GM23248 (cell line): ENCODE measurements at regions not wholly inside any gene's neighbourhood (a gene's known extent, or its start where the extent isn't known, plus 50 kb on each side); places are given as distances from the start of the nearest gene placed in this dataset.

Experiments used
- DNase-seq: peaks from one replicate; pipeline ENCODE4 v3.0.0-alpha.2; 2015
- H2AFZ ChIP-seq: fragments of 200-600 bp; sonication (generic); 2 replicates; pipeline ENCODE4 v1.6.1; 2016; ENCODE audit warnings: antibody characterized with exemption
- H3F3A ChIP-seq: fragments of 200-600 bp; sonication (generic); 2 replicates; pipeline ENCODE4 v1.6.1; 2016; ENCODE audit warnings: mild to moderate bottlenecking, antibody characterized with exemption, mixed run types; ENCODE audit not compliant: insufficient read depth
- H3K27ac ChIP-seq: fragments of 200-600 bp; sonication (generic); 2 replicates; pipeline ENCODE4 v1.5.1; 2016; ENCODE audit warnings: mild to moderate bottlenecking
- H3K27me3 ChIP-seq: fragments of 200-600 bp; sonication (generic); replicated peaks from 2 replicates; pipeline ENCODE4 v1.6.1; 2016; ENCODE audit warnings: mild to moderate bottlenecking; ENCODE audit not compliant: insufficient read depth
- H3K36me3 ChIP-seq: fragments of 200-600 bp; sonication (generic); 2 replicates; pipeline ENCODE4 v1.6.1; 2016; ENCODE audit warnings: low read depth, mild to moderate bottlenecking
- H3K4me1 ChIP-seq: fragments of 200-600 bp; sonication (generic); 2 replicates; pipeline ENCODE4 v1.6.1; 2016; ENCODE audit warnings: mild to moderate bottlenecking; ENCODE audit not compliant: insufficient read depth
- H3K4me2 ChIP-seq: fragments of 200-600 bp; sonication (generic); one replicate; pipeline ENCODE4 v1.6.1; 2016; ENCODE audit warnings: mild to moderate bottlenecking; ENCODE audit not compliant: unreplicated experiment
- H3K4me3 ChIP-seq: fragments of 200-600 bp; sonication (generic); 2 replicates; pipeline ENCODE4 v1.5.1; 2016; ENCODE audit warnings: mild to moderate bottlenecking
- H3K79me2 ChIP-seq: fragments of 200-600 bp; sonication (generic); 2 replicates; pipeline ENCODE4 v1.6.1; 2016; ENCODE audit warnings: mild to moderate bottlenecking; ENCODE audit not compliant: insufficient read depth
- H3K9ac ChIP-seq: fragments of 200-600 bp; sonication (generic); 2 replicates; pipeline ENCODE4 v1.6.1; 2016; ENCODE audit warnings: mild to moderate bottlenecking
- H3K9me2 ChIP-seq: fragments of 200-600 bp; sonication (generic); 2 replicates; pipeline ENCODE4 v1.6.1; 2016; ENCODE audit warnings: mixed run types, mild to moderate bottlenecking, moderate library complexity; ENCODE audit not compliant: insufficient read depth
- H3K9me3 ChIP-seq: fragments of 200-600 bp; sonication (generic); one replicate; pipeline ENCODE4 v1.6.1; 2017; ENCODE audit warnings: low read depth
- H4K20me1 ChIP-seq: fragments of 200-600 bp; sonication (generic); 2 replicates; pipeline ENCODE4 v1.6.0; 2016; ENCODE audit not compliant: insufficient read depth
- EZH2 ChIP-seq: fragments of 200-600 bp; sonication (generic); IDR thresholded peaks from 2 replicates; pipeline ENCODE4 v1.6.1; 2018; ENCODE audit warnings: antibody characterized with exemption, mild to moderate bottlenecking; ENCODE audit not compliant: insufficient read depth, poor library complexity, severe bottlenecking
- EZH2phosphoT487 ChIP-seq: fragments of 200-600 bp; sonication (generic); IDR thresholded peaks from 2 replicates; pipeline ENCODE4 v1.6.1; 2018; ENCODE audit warnings: antibody characterized with exemption, moderate library complexity, mild to moderate bottlenecking, low read depth; ENCODE audit not compliant: insufficient read depth
- WGBS, 2 experiments: methylation state at CpG; one replicate each; pipeline ENCODE4 v1.1.6; 2015 to 2017; ENCODE audit warnings: low lambda C conversion rate in 2 of 2, low coverage in 1 of 2; ENCODE audit errors: missing lambda C conversion rate in 2 of 2; 5-methylcytosine and 5-hydroxymethylcytosine counted together
- in situ Hi-C: fragments of 300-500 bp; cut with MboI; formaldehyde crosslinking; loops from 2 replicates; pipeline ENCODE4 v1.15.0; 2020

GRCh38 chr10:27366769-27367168, 126.2 kb upstream of the ACBD5 start:
- in situ Hi-C loops = no loop called here
- no peaks in the 10 kb centered on the region for H3F3A ChIP-seq
- 6 to 23% methylated on average over 1 of the region's 1 CpG for WGBS, 2 experiments
- H3K9ac ChIP-seq = no peak overlapping the region
- TF ChIP-seq EZH2 = no peak
- no peaks in the 10 kb centered on the region for H3K9me3 ChIP-seq
- peaks cover 5% of the 10 kb centered on the region; the same call in 1 of the 2 replicates for H3K27me3 ChIP-seq
- H3K4me3 ChIP-seq = no peak overlapping the region
- no peaks in the 10 kb centered on the region for H3K36me3 ChIP-seq
- no peak overlapping the region for H3K27ac ChIP-seq
- no peaks in the 10 kb centered on the region for H4K20me1 ChIP-seq
- H3K9me2 ChIP-seq = no peaks in the 10 kb centered on the region
- H2AFZ ChIP-seq = no peak overlapping the region
- no peak overlapping the region for H3K4me2 ChIP-seq
- no peaks in the 10 kb centered on the region for H3K4me1 ChIP-seq
- no peaks in the 10 kb centered on the region for H3K79me2 ChIP-seq
- no peak for DNase-seq

GRCh38 chr10:27364028-27364427, 123.4 kb upstream of the ACBD5 start:
- Histone ChIP-seq H2AFZ (no peak overlapping the region), H3K4me3 (no peak overlapping the region), H3K36me3 (no peaks in the 10 kb centered on the region), H3K4me1 (no peaks in the 10 kb centered on the region), H3K4me2 (no peak overlapping the region), H4K20me1 (no peaks in the 10 kb centered on the region), H3K9me2 (no peaks in the 10 kb centered on the region), H3K79me2 (no peaks in the 10 kb centered on the region), H3K27ac (no peak overlapping the region), H3K27me3 (peaks cover 5% of the 10 kb centered on the region; the same call in 1 of the 2 replicates), H3K9me3 (no peaks in the 10 kb centered on the region), H3F3A (no peaks in the 10 kb centered on the region), H3K9ac (no peak overlapping the region)
- 64 to 67% methylated on average over 8 of the region's 8 CpGs for WGBS, 2 experiments
- DNase-seq = no peak
- in situ Hi-C loops = no loop called here
- TF ChIP-seq EZH2phosphoT487 (no peak), EZH2 (no peak)

- no peaks in the 10 kb centered on the region for H3F3A ChIP-seq
- whole genome bisulfite sequencing, 2 experiments = 9 to 12% methylated on average over 3 of the region's 3 CpGs
- H3K9ac ChIP-seq = no peak overlapping the region
- H3K4me2 ChIP-seq = no peak overlapping the region
- H3K9me2 ChIP-seq = no peaks in the 10 kb centered on the region
- no peaks in the 10 kb centered on the region for H3K9me3 ChIP-seq
- peaks cover 1% of the 10 kb centered on the region; the same call in 1 of the 2 replicates for H3K27me3 ChIP-seq
- no peaks in the 10 kb centered on the region for H3K36me3 ChIP-seq
- no peak overlapping the region for H2AFZ ChIP-seq
- no peaks in the 10 kb centered on the region for H4K20me1 ChIP-seq
- DNase-seq = peak; percentile 71
- TF ChIP-seq EZH2phosphoT487 (no peak), EZH2 (no peak)
- H3K27ac ChIP-seq = no peak overlapping the region
- no peak overlapping the region for H3K4me3 ChIP-seq
- no peaks in the 10 kb centered on the region for H3K4me1 ChIP-seq
- in situ Hi-C loops = no loop called here
- no peaks in the 10 kb centered on the region for H3K79me2 ChIP-seq
These were observed 120.1 kb upstream of the ACBD5 start for GRCh38 chr10:27360581-27361172.

GRCh38 chr10:27359792-27360355, 119.3 kb upstream of the ACBD5 start:
- Histone ChIP-seq H3K9me3 (no peaks in the 10 kb centered on the region), H3K9me2 (no peaks in the 10 kb centered on the region), H3K27me3 (no peaks in the 10 kb centered on the region), H3K9ac (no peak overlapping the region), H3K4me2 (no peak overlapping the region), H3F3A (no peaks in the 10 kb centered on the region), H3K79me2 (no peaks in the 10 kb centered on the region), H3K4me1 (no peaks in the 10 kb centered on the region), H3K4me3 (no peak overlapping the region), H2AFZ (no peak overlapping the region), H3K36me3 (no peaks in the 10 kb centered on the region), H4K20me1 (no peaks in the 10 kb centered on the region), H3K27ac (no peak overlapping the region)
- 74 to 79% methylated on average over 12 of the region's 12 CpGs for WGBS, 2 experiments
- TF ChIP-seq EZH2phosphoT487 (no peak), EZH2 (no peak)
- in situ Hi-C loops = no loop called here
- no peak for DNase-seq
